HCT116 (cell line): ENCODE measurements at regions not wholly inside any gene's neighbourhood (a gene's known extent, or its start where the extent isn't known, plus 50 kb on each side); places are given as distances from the start of the nearest gene placed in this dataset.

ENCODE experiments used
- ATAC-seq: fragments of 200-7000 bp; cut with Tn5 transposase; 2 replicates; pipeline ENCODE4 v1.9.1; 2020; ENCODE audit warnings: mild to moderate bottlenecking, moderate library complexity
- BruUV-seq: library from RNA; stranded (reverse); fragments of 400-500 nt; replicated peaks from 2 replicates; lab custom pipeline; 2021; lab: Mats Ljungman, UMichigan
- CTCF ChIA-PET: fragments of 300-600 bp; sonication (Branson Sonifier 250); formaldehyde crosslinking; loops from one replicate; lab custom pipeline; 2021; ENCODE audit warnings: antibody characterized with exemption; lab: Charles Lee
- POLR2A ChIA-PET: fragments of 300-600, 350-600 bp; sonication (Branson Sonifier 250); formaldehyde crosslinking; loops from one replicate; lab custom pipeline; 2021; ENCODE audit warnings: antibody characterized with exemption; lab: Charles Lee
- RAD21 ChIA-PET, 2 experiments: fragments of 300-600 bp; sonication (Branson Sonifier 250); formaldehyde crosslinking; loops; one replicate each; lab custom pipeline; 2023; ENCODE audit warnings: low total read pairs in 2 of 2; ENCODE audit not compliant: uncharacterized antibody in 2 of 2, unreplicated experiment in 2 of 2, low non-redundant PET in 1 of 2; lab: Charles Lee
- DNase-seq: peaks from one replicate; pipeline ENCODE4 v3.0.0-alpha.2; 2010; ENCODE audit warnings: low read depth, low spot score
- H2AFZ ChIP-seq: fragments of 200-600 bp; shearing (Covaris generic), sonication (generic); 2 replicates; pipeline ENCODE4 v1.6.1; 2017; ENCODE audit warnings: low read depth, mixed run types, mixed read lengths, antibody characterized with exemption, low read length; ENCODE audit not compliant: poor library complexity, severe bottlenecking
- H3K27ac ChIP-seq: 2 replicates; pipeline ENCODE4 v1.5.1; 2012; ENCODE audit warnings: low read depth, low read length
- H3K27me3 ChIP-seq: fragments of 200-600 bp; sonication (generic); 2 replicates; pipeline ENCODE4 v1.6.1; 2016; ENCODE audit warnings: mixed run types, low read length, mixed read lengths; ENCODE audit not compliant: insufficient read depth
- H3K36me3 ChIP-seq, 2 experiments: fragments of 200-500 bp in 1 of 2; fragments of 200-600 bp in 1 of 2; sonication (Bioruptor generic) in 1 of 2; sonication (generic) in 1 of 2; 2 replicates each; pipeline versions ENCODE4 v1.5.1 to v1.6.1; 2014 to 2016; ENCODE audit warnings: low read length in 2 of 2, inconsistent platforms in 1 of 2, mixed read lengths in 1 of 2, mixed run types in 1 of 2; ENCODE audit not compliant: insufficient read depth in 2 of 2, control insufficient read depth in 1 of 2
- H3K4me1 ChIP-seq, 2 experiments: fragments of 200-600 bp in 1 of 2; sonication (generic) in 1 of 2; 2 replicates each; pipeline versions ENCODE4 v1.5.1 to v1.6.1; 2012 to 2017; ENCODE audit warnings: low read length in 2 of 2, inconsistent platforms in 1 of 2, mild to moderate bottlenecking in 1 of 2, mixed read lengths in 1 of 2, mixed run types in 1 of 2, moderate library complexity in 1 of 2; ENCODE audit not compliant: insufficient read depth in 2 of 2, control insufficient read depth in 1 of 2
- H3K4me2 ChIP-seq: fragments of 200-600 bp; sonication (generic); 2 replicates; pipeline ENCODE4 v1.6.1; 2017; ENCODE audit warnings: mixed run types, low read length, mixed read lengths
- H3K4me3 ChIP-seq, 2 experiments: fragments of 200-600 bp in 1 of 2; sonication (generic) in 1 of 2; replicated peaks in 1 of 2; 2 replicates each; pipeline ENCODE4 v1.5.1; 2011 to 2016; ENCODE audit warnings: low read length in 2 of 2, control low read depth in 1 of 2, low read depth in 1 of 2, mild to moderate bottlenecking in 1 of 2, mixed read lengths in 1 of 2, mixed run types in 1 of 2
- H3K79me2 ChIP-seq: fragments of 200-600 bp; sonication (generic); 2 replicates; pipeline ENCODE4 v1.6.1; 2017; ENCODE audit warnings: mild to moderate bottlenecking, mixed run types, low read length, moderate library complexity, mixed read lengths; ENCODE audit not compliant: insufficient read depth
- H3K9ac ChIP-seq: fragments of 200-600 bp; sonication (generic); 2 replicates; pipeline ENCODE4 v1.6.1; 2016; ENCODE audit warnings: low read length, mixed read lengths
- H3K9me2 ChIP-seq: fragments of 200-600 bp; sonication (generic), shearing (Covaris generic); 2 replicates; pipeline ENCODE4 v1.6.1; 2017; ENCODE audit warnings: mixed run types, mild to moderate bottlenecking, moderate library complexity; ENCODE audit not compliant: insufficient read depth
- H3K9me3 ChIP-seq, 2 experiments: fragments of 200-500 bp in 1 of 2; fragments of 200-600 bp in 1 of 2; sonication (Bioruptor generic) in 1 of 2; sonication (generic) in 1 of 2; 2 replicates each; pipeline ENCODE4 v1.6.1; 2014 to 2017; ENCODE audit warnings: low read length in 2 of 2, mixed read lengths in 2 of 2, inconsistent platforms in 1 of 2, low read depth in 1 of 2, mild to moderate bottlenecking in 1 of 2, mixed run types in 1 of 2, moderate library complexity in 1 of 2; ENCODE audit not compliant: control insufficient read depth in 1 of 2, insufficient read depth in 1 of 2
- H4K20me1 ChIP-seq: fragments of 200-600 bp; sonication (generic), shearing (Covaris generic); 2 replicates; pipeline ENCODE4 v1.6.1; 2017; ENCODE audit warnings: mixed run types, mild to moderate bottlenecking, moderate library complexity; ENCODE audit not compliant: insufficient read depth
- CBX3 ChIP-seq: IDR thresholded peaks from 2 replicates; pipeline ENCODE4 v1.6.1; 2012; ENCODE audit warnings: low read depth
- CEBPB ChIP-seq: IDR thresholded peaks from 2 replicates; pipeline ENCODE4 v1.6.1; 2012; ENCODE audit warnings: low read depth
- FOSL1 ChIP-seq: IDR thresholded peaks from 2 replicates; pipeline ENCODE4 v1.6.1; 2012; ENCODE audit warnings: low read depth
- POLR2A ChIP-seq: IDR thresholded peaks from 2 replicates; pipeline ENCODE4 v1.7.0; 2011; ENCODE audit warnings: borderline replicate concordance; ENCODE audit not compliant: insufficient read depth, insufficient read length; ENCODE audit errors: extremely low read depth
- RAD21 ChIP-seq: IDR thresholded peaks from 2 replicates; pipeline ENCODE4 v1.6.1; 2012; ENCODE audit warnings: low read depth, mild to moderate bottlenecking
- SIN3A ChIP-seq: IDR thresholded peaks from 2 replicates; pipeline ENCODE4 v1.6.1; 2012; ENCODE audit warnings: low read depth
- SP1 ChIP-seq: IDR thresholded peaks from 2 replicates; pipeline ENCODE4 v1.6.1; 2012; ENCODE audit warnings: low read depth
- SRF ChIP-seq: IDR thresholded peaks from 2 replicates; pipeline ENCODE4 v1.6.1; 2012; ENCODE audit warnings: low read depth
- ZFX ChIP-seq: fragments of 450-650 bp; IDR thresholded peaks from 2 replicates; pipeline ENCODE4 v1.6.1; 2017
- ZNF274 ChIP-seq: fragments of 200-500 bp; sonication (Bioruptor generic); IDR thresholded peaks from 2 replicates; pipeline ENCODE4 v1.6.1; 2014; ENCODE audit warnings: mild to moderate bottlenecking, low read depth, low read length, inconsistent platforms
- intact Hi-C: fragments of 100-400 bp; cut with micrococcal nuclease; formaldehyde crosslinking; loops from 2 replicates; pipeline ENCODE4 v1.10.0; 2022
- TF ChIP-seq, protein P1 (sequence below): IDR thresholded peaks from 2 replicates; pipeline ENCODE4 v1.6.1; 2012

GRCh38 chr10:106380706-106381105, 783.8 kb downstream of the SORCS1 start:
- Histone ChIP-seq H3K9ac (no peak overlapping the region), H3K9me3 (peaks cover 20 to 42% of the 10 kb centered on the region in 2 experiments; a peak in 3 of 4 replicates), H3K27me3 (no peaks in the 10 kb centered on the region), H3K4me1 (no peaks in the 10 kb centered on the region), H3K4me3 (no peak overlapping the region), H3K36me3 (no peaks in the 10 kb centered on the region; a peak in 1 of 4 replicates), H3K9me2 (no peaks in the 10 kb centered on the region), H3K27ac (no peak overlapping the region), H4K20me1 (no peaks in the 10 kb centered on the region), H2AFZ (no peak overlapping the region), H3K79me2 (no peaks in the 10 kb centered on the region), H3K4me2 (no peak overlapping the region)
- BruUV-seq, result no TSS peak
- CTCF ChIA-PET, result no interaction called here
- ATAC-seq (no peak), DNase-seq (no peak)
- intact Hi-C loops, result no loop called here
- TF ChIP-seq SIN3A (no peak), ZFX (no peak), CBX3 (no peak), ZNF274 (no peak), CEBPB (no peak), FOSL1 (no peak), SRF (no peak), SP1 (no peak), POLR2A (no peak)
- TF ChIP-seq, protein P1, sequence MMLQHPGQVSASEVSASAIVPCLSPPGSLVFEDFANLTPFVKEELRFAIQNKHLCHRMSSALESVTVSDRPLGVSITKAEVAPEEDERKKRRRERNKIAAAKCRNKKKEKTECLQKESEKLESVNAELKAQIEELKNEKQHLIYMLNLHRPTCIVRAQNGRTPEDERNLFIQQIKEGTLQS, result no peak
- POLR2A ChIA-PET, result no interaction called here
- RAD21 ChIA-PET, result no interaction called here

- intact Hi-C loops, result no loop called here
- Histone ChIP-seq H3K4me1 (no peaks in the 10 kb centered on the region), H3K4me3 (no peak overlapping the region), H3K27ac (no peak overlapping the region), H2AFZ (no peak overlapping the region), H3K4me2 (no peak overlapping the region), H3K9me3 (peaks cover 24 to 45% of the 10 kb centered on the region in 2 experiments; a peak in 3 of 4 replicates), H3K9me2 (no peaks in the 10 kb centered on the region), H3K79me2 (no peaks in the 10 kb centered on the region), H3K9ac (no peak overlapping the region), H3K36me3 (no peaks in the 10 kb centered on the region; a peak in 1 of 4 replicates), H3K27me3 (no peaks in the 10 kb centered on the region), H4K20me1 (no peaks in the 10 kb centered on the region)
- RAD21 ChIA-PET, result no interaction called here
- ATAC-seq (no peak), DNase-seq (no peak)
- POLR2A ChIA-PET, result no interaction called here
- no peak for TF ChIP-seq RAD21
- CTCF ChIA-PET, result no interaction called here
- no TSS peak for BruUV-seq
Measured at GRCh38 chr10:106378251-106378650, 786.3 kb downstream of the SORCS1 start.
